ENCODE measurements at regions not wholly inside any gene's neighbourhood (a gene's known extent, or its start where the extent isn't known, plus 50 kb on each side); places are given as distances from the start of the nearest gene placed in this dataset.

GRCh38 chr9:27985714-27986113, 412.4 kb upstream of the C9orf72 start:
- no peak overlapping the region for H3K4me3 Mint-ChIP-seq
- no peak for ATAC-seq
- H3K36me3 Mint-ChIP-seq, result no peaks in the 10 kb centered on the region
- no peak for DNase-seq
- peaks cover 0 to 12% (median 3%) of the 10 kb centered on the region in 9 donors for H3K9me3 Mint-ChIP-seq
- H3K4me1 Mint-ChIP-seq, result no peaks in the 10 kb centered on the region
- POLR2A ChIA-PET, result interaction anchor here (0.5 kb wide), 1 partner anchor 902 kb away, joined by 3 read pairs; no protein-coding TSS in a partner anchor
- H3K27me3 Mint-ChIP-seq, result no peaks in the 10 kb centered on the region
- no peak overlapping the region for H3K27ac Mint-ChIP-seq

GRCh38 chr9:27990524-27990923, 417.2 kb upstream of the C9orf72 start:
- Mint-ChIP-seq H3K27ac (no peak overlapping the region), H3K9me3 (peaks cover 0 to 17% (median 3%) of the 10 kb centered on the region in 9 donors), H3K4me1 (no peaks in the 10 kb centered on the region), H3K27me3 (peaks cover 0 to 4% (median 0%) of the 10 kb centered on the region in 5 donors), H3K4me3 (no peak overlapping the region), H3K36me3 (no peaks in the 10 kb centered on the region)
- POLR2A ChIA-PET, result no interaction called here
- DNase-seq (no peak), ATAC-seq (no peak)

GRCh38 chr9:27991221-27991620, 417.9 kb upstream of the C9orf72 start:
- peaks cover 0 to 4% (median 0%) of the 10 kb centered on the region in 5 donors for H3K27me3 Mint-ChIP-seq
- peaks cover 0 to 17% (median 3%) of the 10 kb centered on the region in 9 donors for H3K9me3 Mint-ChIP-seq
- ATAC-seq (no peak), DNase-seq (no peak)
- H3K4me3 Mint-ChIP-seq, result no peak overlapping the region
- POLR2A ChIA-PET, result no interaction called here
- no peaks in the 10 kb centered on the region for H3K36me3 Mint-ChIP-seq
- H3K4me1 Mint-ChIP-seq, result no peaks in the 10 kb centered on the region
- no peak overlapping the region for H3K27ac Mint-ChIP-seq

- Mint-ChIP-seq H3K27ac (no peak overlapping the region), H3K27me3 (no peaks in the 10 kb centered on the region), H3K9me3 (peaks cover 0 to 6% (median 0%) of the 10 kb centered on the region in 9 donors), H3K36me3 (no peaks in the 10 kb centered on the region), H3K4me3 (no peak overlapping the region), H3K4me1 (no peaks in the 10 kb centered on the region)
- DNase-seq, result no peak
- no peak for ATAC-seq
- POLR2A ChIA-PET, result no interaction called here
Observed at GRCh38 chr9:28001096-28001495, 427.8 kb upstream of the C9orf72 start.

GRCh38 chr9:28004900-28005299, 431.6 kb upstream of the C9orf72 start:
- H3K9me3 Mint-ChIP-seq, result peaks cover 0 to 3% (median 0%) of the 10 kb centered on the region in 9 donors
- no peak overlapping the region for H3K4me3 Mint-ChIP-seq
- POLR2A ChIA-PET, result no interaction called here
- H3K27ac Mint-ChIP-seq, result no peak overlapping the region
- ATAC-seq (no peak), DNase-seq (no peak)
- H3K36me3 Mint-ChIP-seq, result no peaks in the 10 kb centered on the region
- H3K27me3 Mint-ChIP-seq, result no peaks in the 10 kb centered on the region
- no peaks in the 10 kb centered on the region for H3K4me1 Mint-ChIP-seq

- no peaks in the 10 kb centered on the region for H3K4me1 Mint-ChIP-seq
- H3K36me3 Mint-ChIP-seq, result no peaks in the 10 kb centered on the region
- H3K27me3 Mint-ChIP-seq, result no peaks in the 10 kb centered on the region
- no peak overlapping the region for H3K27ac Mint-ChIP-seq
- H3K9me3 Mint-ChIP-seq, result peaks cover 0 to 3% (median 0%) of the 10 kb centered on the region in 9 donors
- DNase-seq (no peak), ATAC-seq (no peak)
- POLR2A ChIA-PET, result no interaction called here
- no peak overlapping the region for H3K4me3 Mint-ChIP-seq
Observed at GRCh38 chr9:28005779-28006178, 432.5 kb upstream of the C9orf72 start.

- ATAC-seq, result no peak
- no peaks in the 10 kb centered on the region for H3K27me3 Mint-ChIP-seq
Observed at GRCh38 chr9:28007097-28007817, 434.0 kb upstream of the C9orf72 start.

GRCh38 chr9:28014212-28014611, 440.9 kb upstream of the C9orf72 start:
- POLR2A ChIA-PET, result no interaction called here
- no peak for ATAC-seq
- H3K9me3 Mint-ChIP-seq, result peaks cover 0 to 7% (median 0%) of the 10 kb centered on the region in 9 donors
- no peak overlapping the region for H3K4me3 Mint-ChIP-seq
- no peaks in the 10 kb centered on the region for H3K4me1 Mint-ChIP-seq
- H3K36me3 Mint-ChIP-seq, result no peaks in the 10 kb centered on the region
- DNase-seq, result no peak
- no peaks in the 10 kb centered on the region for H3K27me3 Mint-ChIP-seq
- H3K27ac Mint-ChIP-seq, result no peak overlapping the region

More at GRCh38 chr9:28007097-28007817, 434.0 kb upstream of the C9orf72 start:
- Mint-ChIP-seq H3K9me3 (peaks cover 0 to 4% (median 0%) of the 10 kb centered on the region in 9 donors), H3K4me3 (no peak overlapping the region), H3K36me3 (no peaks in the 10 kb centered on the region), H3K4me1 (no peaks in the 10 kb centered on the region), H3K27ac (no peak overlapping the region)
- POLR2A ChIA-PET, result no interaction called here
- no peak for DNase-seq

GRCh38 chr9:28024676-28025075, 451.4 kb upstream of the C9orf72 start:
- Mint-ChIP-seq H3K4me3 (no peak overlapping the region), H3K36me3 (no peaks in the 10 kb centered on the region), H3K9me3 (peaks cover 0 to 12% (median 0%) of the 10 kb centered on the region in 9 donors), H3K4me1 (no peaks in the 10 kb centered on the region), H3K27me3 (peaks cover 0 to 1% (median 0%) of the 10 kb centered on the region in 5 donors), H3K27ac (no peak overlapping the region)
- DNase-seq, result no peak
- POLR2A ChIA-PET, result no interaction called here
- ATAC-seq, result no peak

GRCh38 chr9:28025186-28025585, 451.9 kb upstream of the C9orf72 start:
- ATAC-seq, result no peak
- no peak for DNase-seq
- POLR2A ChIA-PET, result no interaction called here

GRCh38 chr9:28031521-28032267, 458.4 kb upstream of the C9orf72 start:
- Mint-ChIP-seq H3K36me3 (no peaks in the 10 kb centered on the region), H3K4me1 (no peaks in the 10 kb centered on the region), H3K9me3 (peaks cover 0 to 12% (median 0%) of the 10 kb centered on the region in 9 donors), H3K4me3 (no peak overlapping the region), H3K27ac (no peak overlapping the region), H3K27me3 (peaks cover 0 to 1% (median 0%) of the 10 kb centered on the region in 5 donors)
- POLR2A ChIA-PET, result no interaction called here
- DNase-seq (no peak), ATAC-seq (no peak)

More at GRCh38 chr9:28025186-28025585, 451.9 kb upstream of the C9orf72 start:
- Mint-ChIP-seq H3K4me1 (no peaks in the 10 kb centered on the region), H3K4me3 (no peak overlapping the region), H3K36me3 (no peaks in the 10 kb centered on the region), H3K27me3 (peaks cover 0 to 1% (median 0%) of the 10 kb centered on the region in 5 donors), H3K9me3 (peaks cover 0 to 12% (median 0%) of the 10 kb centered on the region in 9 donors), H3K27ac (no peak overlapping the region)

GRCh38 chr9:28032268-28032590, 458.9 kb upstream of the C9orf72 start:
- Mint-ChIP-seq H3K9me3 (peaks cover 0 to 12% (median 0%) of the 10 kb centered on the region in 9 donors), H3K4me3 (no peak overlapping the region), H3K36me3 (no peaks in the 10 kb centered on the region), H3K27me3 (peaks cover 0 to 1% (median 0%) of the 10 kb centered on the region in 5 donors), H3K27ac (no peak overlapping the region), H3K4me1 (no peaks in the 10 kb centered on the region)
- POLR2A ChIA-PET, result no interaction called here
- DNase-seq (no peak), ATAC-seq (no peak)

- Mint-ChIP-seq H3K27ac (no peak overlapping the region), H3K36me3 (no peaks in the 10 kb centered on the region), H3K27me3 (peaks cover 0 to 1% (median 0%) of the 10 kb centered on the region in 5 donors), H3K4me3 (no peak overlapping the region), H3K4me1 (no peaks in the 10 kb centered on the region), H3K9me3 (peaks cover 0 to 2% (median 0%) of the 10 kb centered on the region in 9 donors)
- no peak for ATAC-seq
- POLR2A ChIA-PET, result no interaction called here
- DNase-seq, result no peak
Observed at GRCh38 chr9:28034242-28034641, 461.0 kb upstream of the C9orf72 start.

All from naive thymus-derived CD8-positive, alpha-beta T cell (primary cell).